Gastrocnemius medialis (tissue), 4 donors: ENCODE measurements at regions not wholly inside any gene's neighbourhood (a gene's known extent, or its start where the extent isn't known, plus 50 kb on each side); places are given as distances from the start of the nearest gene placed in this dataset.
"Not testable (repeated sequence)": the region's sequence is repeated elsewhere in the genome, so short reads cannot be mapped to it uniquely, and the experiment has no call there.

ENCODE experiments used
- ATAC-seq, 2 donors: fragments of 150-250 bp; one replicate each; pipeline ENCODE4 v1.9.1; 2016
- DNase-seq, 2 donors: peaks; one replicate each; pipeline ENCODE4 v3.0.0-alpha.2; 2019
- H3K27ac ChIP-seq, 4 donors: fragments of 200-600 bp; sonication (generic); 1 replicate in 1 of 4; 2 replicates in 3 of 4; pipeline ENCODE4 v1.5.1; 2016 to 2018; ENCODE audit warnings: mild to moderate bottlenecking in 2 of 4, moderate library complexity in 1 of 4
- H3K27me3 ChIP-seq, 3 donors: fragments of 200-600 bp; sonication (generic) in 2 of 3; 1 replicate in 1 of 3; 2 replicates in 2 of 3; pipeline versions ENCODE4 v1.5.1 to v1.6.0; 2016 to 2019; ENCODE audit warnings: mild to moderate bottlenecking in 1 of 3, moderate library complexity in 1 of 3
- H3K36me3 ChIP-seq, 2 donors: fragments of 200-600 bp; sonication (generic) in 1 of 2; one replicate each; pipeline ENCODE4 v1.5.1; 2017 to 2018
- H3K4me1 ChIP-seq, 2 donors: fragments of 200-600 bp; sonication (generic) in 1 of 2; one replicate each; pipeline ENCODE4 v1.5.1; 2016 to 2017; ENCODE audit warnings: mild to moderate bottlenecking in 2 of 2
- H3K4me3 ChIP-seq, 4 donors: fragments of 200-600 bp; sonication (generic) in 3 of 4; 1 replicate in 1 of 4; 2 replicates in 3 of 4; pipeline ENCODE4 v1.5.1; 2016 to 2019; ENCODE audit warnings: mild to moderate bottlenecking in 2 of 4
- H3K9me3 ChIP-seq, 3 donors: fragments of 200-600 bp; sonication (generic) in 2 of 3; 1 replicate in 1 of 3; 2 replicates in 2 of 3; pipeline ENCODE4 v1.5.1; 2016 to 2019
- POLR2A ChIP-seq, 2 donors: fragments of 450-650 bp; IDR thresholded peaks; one replicate each; pipeline ENCODE4 v1.6.1; 2017; ENCODE audit warnings: antibody characterized with exemption in 2 of 2, mild to moderate bottlenecking in 2 of 2, moderate library complexity in 2 of 2
- in situ Hi-C, 4 donors: fragments of 200-750 bp; cut with MboI; loops; one replicate each; pipeline versions ENCODE4 v1.15.0 to v1.8.0; 2017; ENCODE audit warnings: low sequenced_read_pairs in 4 of 4
- intact Hi-C: fragments of 100-400 bp; cut with DNase I; formaldehyde crosslinking; loops from one replicate; pipeline ENCODE4 v1.15.1; 2023; ENCODE audit warnings: low total_unique reads
- TF ChIP-seq, protein P1 (sequence below), 5 experiments: fragments of 450-650 bp in 3 of 5; fragments of 200-600 bp in 2 of 5; sonication (generic) in 2 of 5; IDR thresholded peaks in 4 of 5; conservative IDR thresholded peaks in 1 of 5; 1 replicate in 4 of 5; 2 replicates in 1 of 5; pipeline ENCODE4 v1.5.1; 2016 to 2019; ENCODE audit warnings: antibody characterized with exemption in 5 of 5, mild to moderate bottlenecking in 3 of 5, moderate library complexity in 3 of 5

DNA sequence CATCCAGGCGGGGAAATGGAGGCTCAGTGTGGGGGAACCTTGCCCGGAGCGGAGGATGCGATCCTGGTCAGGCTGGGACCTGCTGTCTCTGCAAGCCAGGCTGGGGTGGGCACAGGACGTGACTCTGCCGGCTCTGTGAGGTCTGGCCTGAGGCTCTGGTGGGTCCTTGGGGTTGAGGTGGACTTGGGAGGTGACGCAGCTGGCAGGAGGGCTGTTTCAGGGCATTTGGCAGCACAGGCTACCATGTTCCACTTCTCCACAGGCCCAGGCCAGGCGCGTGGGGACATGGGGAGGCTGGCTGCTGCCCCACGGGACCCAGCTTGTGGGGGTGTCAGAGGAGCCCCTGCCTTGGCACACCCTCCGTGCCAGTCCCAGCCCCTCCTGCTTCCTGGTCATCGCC lies 1199.7 kb downstream of the BRD1 start:
- no peak for ATAC-seq
- no peak for TF ChIP-seq POLR2A (IDR thresholded peaks at IDR 0.05)
- TF ChIP-seq, protein P1, sequence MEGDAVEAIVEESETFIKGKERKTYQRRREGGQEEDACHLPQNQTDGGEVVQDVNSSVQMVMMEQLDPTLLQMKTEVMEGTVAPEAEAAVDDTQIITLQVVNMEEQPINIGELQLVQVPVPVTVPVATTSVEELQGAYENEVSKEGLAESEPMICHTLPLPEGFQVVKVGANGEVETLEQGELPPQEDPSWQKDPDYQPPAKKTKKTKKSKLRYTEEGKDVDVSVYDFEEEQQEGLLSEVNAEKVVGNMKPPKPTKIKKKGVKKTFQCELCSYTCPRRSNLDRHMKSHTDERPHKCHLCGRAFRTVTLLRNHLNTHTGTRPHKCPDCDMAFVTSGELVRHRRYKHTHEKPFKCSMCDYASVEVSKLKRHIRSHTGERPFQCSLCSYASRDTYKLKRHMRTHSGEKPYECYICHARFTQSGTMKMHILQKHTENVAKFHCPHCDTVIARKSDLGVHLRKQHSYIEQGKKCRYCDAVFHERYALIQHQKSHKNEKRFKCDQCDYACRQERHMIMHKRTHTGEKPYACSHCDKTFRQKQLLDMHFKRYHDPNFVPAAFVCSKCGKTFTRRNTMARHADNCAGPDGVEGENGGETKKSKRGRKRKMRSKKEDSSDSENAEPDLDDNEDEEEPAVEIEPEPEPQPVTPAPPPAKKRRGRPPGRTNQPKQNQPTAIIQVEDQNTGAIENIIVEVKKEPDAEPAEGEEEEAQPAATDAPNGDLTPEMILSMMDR (IDR thresholded peaks at IDR 0.05 in 4 of 5, conservative IDR thresholded peaks at IDR 0.05 in 1 of 5) = no peak
- H3K27me3 ChIP-seq = peaks cover 0 to 8% (median 0%) of the 10 kb centered on the region in 3 donors
- no peak overlapping the region for H3K27ac ChIP-seq
- DNase-seq = no peak
- no peaks in the 10 kb centered on the region for H3K9me3 ChIP-seq
- in situ Hi-C loops = no loop called here
- H3K4me1 ChIP-seq = no peaks in the 10 kb centered on the region
- no peaks in the 10 kb centered on the region for H3K36me3 ChIP-seq
- no peak overlapping the region for H3K4me3 ChIP-seq
- intact Hi-C loops = no loop called here

DNA sequence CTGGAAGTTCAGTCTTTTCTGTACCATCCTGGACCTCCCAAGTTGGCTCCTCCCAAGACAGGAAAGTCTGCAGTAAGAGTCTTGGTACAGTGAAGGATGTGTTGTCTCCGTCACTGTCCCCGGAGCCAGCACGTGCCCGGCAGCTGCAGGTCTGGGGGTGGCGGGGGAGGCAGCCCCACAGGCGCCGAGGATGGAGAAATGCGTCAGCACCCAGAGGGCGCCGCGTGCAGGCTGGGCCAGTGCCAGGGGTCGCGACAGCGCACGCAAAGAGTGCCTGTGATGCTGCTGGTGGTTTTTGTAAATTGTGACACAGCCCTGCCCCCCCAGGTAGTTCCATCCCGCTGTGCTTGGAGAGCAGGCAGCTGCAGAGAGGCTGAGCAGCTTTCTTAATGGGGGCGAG lies 1200.5 kb downstream of the BRD1 start:
- intact Hi-C loops = no loop called here
- H3K36me3 ChIP-seq = no peaks in the 10 kb centered on the region
- ATAC-seq (no peak), DNase-seq (no peak)
- no peaks in the 10 kb centered on the region for H3K4me1 ChIP-seq
- H3K27me3 ChIP-seq = peaks cover 0 to 8% (median 0%) of the 10 kb centered on the region in 3 donors
- no peak overlapping the region for H3K4me3 ChIP-seq
- H3K9me3 ChIP-seq = no peaks in the 10 kb centered on the region
- no peak for TF ChIP-seq POLR2A (IDR thresholded peaks at IDR 0.05)
- TF ChIP-seq, protein P1 (IDR thresholded peaks at IDR 0.05 in 4 of 5, conservative IDR thresholded peaks at IDR 0.05 in 1 of 5) = no peak
- in situ Hi-C loops = no loop called here
- no peak overlapping the region for H3K27ac ChIP-seq

DNA sequence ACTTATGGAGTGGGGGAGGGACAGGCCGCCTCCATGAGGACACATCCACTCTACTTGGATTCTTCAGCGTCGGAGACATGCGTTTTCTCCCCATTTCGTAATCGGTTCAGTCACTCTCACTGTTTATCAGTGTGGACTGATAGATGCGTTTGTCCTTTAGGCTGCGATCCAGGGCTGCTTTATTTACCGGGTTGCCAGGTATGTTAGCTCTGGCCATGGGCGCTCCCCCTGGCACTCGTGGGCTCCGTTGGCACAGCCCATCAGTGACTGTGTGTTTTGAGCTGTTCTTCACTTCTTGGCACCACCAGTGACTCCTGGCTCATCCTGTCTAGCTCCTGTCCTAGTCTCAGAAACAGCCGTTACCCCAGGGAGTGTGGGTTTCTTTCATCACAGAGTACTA lies 1203.3 kb downstream of the BRD1 start:
- TF ChIP-seq, protein P1 (IDR thresholded peaks at IDR 0.05 in 4 of 5, conservative IDR thresholded peaks at IDR 0.05 in 1 of 5) = no peak
- ATAC-seq (no peak), DNase-seq (no peak)
- intact Hi-C loops = no loop called here
- H3K36me3 ChIP-seq = no peaks in the 10 kb centered on the region
- no peak overlapping the region for H3K27ac ChIP-seq
- no peak overlapping the region for H3K4me3 ChIP-seq
- no peaks in the 10 kb centered on the region for H3K4me1 ChIP-seq
- in situ Hi-C loops = no loop called here
- peaks cover 0 to 2% (median 0%) of the 10 kb centered on the region in 3 donors for H3K27me3 ChIP-seq
- H3K9me3 ChIP-seq = no peaks in the 10 kb centered on the region

DNA sequence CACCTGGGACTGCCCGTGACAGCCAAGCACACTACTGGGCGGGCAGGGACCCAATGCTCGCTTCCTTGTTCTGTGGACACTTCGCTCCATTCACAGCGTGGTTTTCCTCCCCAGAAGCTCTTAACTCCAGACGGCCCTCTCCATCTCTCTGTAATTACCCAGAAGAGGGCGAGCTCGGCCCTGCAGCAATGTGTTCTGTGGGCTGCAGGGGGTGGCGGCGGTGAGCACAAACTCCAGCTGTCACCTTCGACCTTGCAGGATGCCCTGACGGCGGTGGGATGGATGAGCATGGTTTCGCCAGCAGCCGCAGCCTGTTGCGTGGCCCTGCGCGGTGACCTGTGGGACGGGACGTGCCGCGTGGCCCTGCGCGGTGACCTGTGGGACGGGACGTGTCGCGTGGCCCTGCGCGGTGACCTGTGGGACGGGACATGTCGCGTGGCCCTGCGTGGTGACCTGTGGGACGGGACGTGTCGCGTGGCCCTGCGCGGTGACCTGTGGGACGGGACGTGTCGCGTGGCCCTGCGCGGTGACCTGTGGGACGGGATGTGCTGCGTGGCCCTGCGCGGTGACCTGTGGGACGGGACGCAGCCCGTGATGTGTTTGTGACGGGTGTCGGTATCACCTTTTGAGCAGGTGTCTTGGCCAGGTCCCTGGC lies 1204.7 kb downstream of the BRD1 start:
- no peaks in the 10 kb centered on the region for H3K27me3 ChIP-seq
- H3K27ac ChIP-seq = no peak overlapping the region
- no peaks in the 10 kb centered on the region for H3K4me1 ChIP-seq
- H3K9me3 ChIP-seq = no peaks in the 10 kb centered on the region
- no peak overlapping the region for H3K4me3 ChIP-seq
- no peak for ATAC-seq
- intact Hi-C loops = no loop called here
- DNase-seq = no peak
- TF ChIP-seq, protein P1 (IDR thresholded peaks at IDR 0.05 in 4 of 5, conservative IDR thresholded peaks at IDR 0.05 in 1 of 5) = no peak
- no peak for TF ChIP-seq POLR2A (IDR thresholded peaks at IDR 0.05)
- in situ Hi-C loops = no loop called here
- H3K36me3 ChIP-seq = no peaks in the 10 kb centered on the region

DNA sequence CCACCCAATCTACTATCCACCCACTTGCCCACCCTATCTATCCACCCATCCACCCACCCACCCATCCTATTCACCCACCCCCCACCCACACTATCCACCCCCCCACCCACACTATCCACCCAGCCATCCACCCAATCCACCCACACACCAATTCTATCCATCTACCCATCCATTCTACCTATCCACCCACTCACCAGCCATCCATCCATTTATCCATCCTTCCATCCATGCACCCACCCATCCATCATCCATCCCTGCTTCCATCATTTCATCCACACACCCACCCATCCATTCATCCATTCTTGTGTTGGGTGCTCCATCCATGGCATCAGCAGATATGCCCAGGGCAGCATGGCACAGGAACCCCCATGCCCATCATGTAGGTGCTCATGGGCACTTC lies 1206.6 kb downstream of the BRD1 start:
- TF ChIP-seq POLR2A (IDR thresholded peaks at IDR 0.05) = no peak
- TF ChIP-seq, protein P1 (IDR thresholded peaks at IDR 0.05 in 4 of 5, conservative IDR thresholded peaks at IDR 0.05 in 1 of 5) = no peak
- no peaks in the 10 kb centered on the region for H3K36me3 ChIP-seq
- DNase-seq = no peak

DNA sequence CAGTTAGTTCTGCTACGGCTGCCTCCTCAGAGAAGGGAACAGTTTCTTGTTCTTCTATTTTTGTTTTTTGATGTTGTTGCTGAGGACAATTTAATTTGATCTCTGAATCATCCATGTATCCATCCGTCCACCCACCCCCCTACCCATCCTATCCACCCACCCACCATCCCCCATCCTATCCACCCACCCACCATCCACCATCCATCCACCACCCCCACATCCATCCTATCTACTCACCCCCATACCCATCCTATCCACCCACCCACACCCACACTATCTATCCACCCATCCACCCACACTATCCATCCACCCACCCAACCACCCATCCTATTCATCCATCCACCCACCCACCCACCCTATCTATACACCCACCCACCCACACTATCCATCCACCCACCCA lies 1207.2 kb downstream of the BRD1 start:
- H3K27me3 ChIP-seq, H3K27ac ChIP-seq, H3K4me1 ChIP-seq, H3K36me3 ChIP-seq, H3K4me3 ChIP-seq, ATAC-seq, in situ Hi-C loops, DNase-seq, intact Hi-C loops, H3K9me3 ChIP-seq: not testable (repeated sequence)

More for the DNA sequence above, 1206.6 kb downstream of the BRD1 start:
- no peaks in the 10 kb centered on the region for H3K4me1 ChIP-seq
- in situ Hi-C loops (no loop called here), intact Hi-C loops (no loop called here)
- no peaks in the 10 kb centered on the region for H3K27me3 ChIP-seq
- no peak for ATAC-seq
- H3K27ac ChIP-seq = no peak overlapping the region
- no peaks in the 10 kb centered on the region for H3K9me3 ChIP-seq
- no peak overlapping the region for H3K4me3 ChIP-seq
